ENCODE measurements at regions not wholly inside any gene's neighbourhood (a gene's known extent, or its start where the extent isn't known, plus 50 kb on each side); places are given as distances from the start of the nearest gene placed in this dataset.
"Not testable (repeated sequence)": the region's sequence is repeated elsewhere in the genome, so short reads cannot be mapped to it uniquely, and the experiment has no call there.

DNA sequence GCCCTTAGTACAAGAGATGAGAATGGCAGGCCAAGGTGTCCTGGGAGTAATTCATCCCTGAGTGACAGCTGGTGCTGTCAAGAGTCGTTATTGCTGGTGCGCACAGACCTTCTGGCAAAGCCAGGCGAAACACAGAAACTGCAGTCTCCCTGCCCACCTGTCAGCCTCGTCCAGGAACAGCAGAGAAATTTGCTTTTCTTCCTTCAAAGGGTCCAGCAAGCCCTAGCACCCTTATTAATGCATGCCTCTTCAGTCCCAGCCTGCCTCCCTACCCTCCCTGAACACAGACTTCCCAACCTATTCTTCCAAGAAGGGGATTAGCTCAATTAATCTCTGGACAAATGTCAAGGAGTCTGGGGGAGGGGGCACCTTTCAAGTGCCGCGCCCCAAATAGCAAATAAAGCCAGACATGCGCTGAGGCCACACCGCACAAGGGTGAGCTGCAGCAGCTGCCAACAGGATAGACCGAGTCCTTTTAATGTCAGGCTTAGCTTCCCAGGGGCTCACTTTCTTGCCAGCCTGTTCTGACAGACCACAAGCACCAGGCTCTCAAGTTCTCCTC lies 250.7 kb upstream of the RASGEF1B start:
- Histone ChIP-seq H3K27me3 (ENCODE audit: control insufficient read depth, insufficient read depth, low read length) (no peaks in the 10 kb centered on the region), H3K36me3 (ENCODE audit: control insufficient read depth, insufficient read depth, low read length) (no peaks in the 10 kb centered on the region), H3K4me3 (ENCODE audit: low read depth, low read length) (no peak overlapping the region)
- ChIA-PET CTCF (no interaction called here), POLR2A (no interaction called here)
- TF ChIP-seq, protein P1, sequence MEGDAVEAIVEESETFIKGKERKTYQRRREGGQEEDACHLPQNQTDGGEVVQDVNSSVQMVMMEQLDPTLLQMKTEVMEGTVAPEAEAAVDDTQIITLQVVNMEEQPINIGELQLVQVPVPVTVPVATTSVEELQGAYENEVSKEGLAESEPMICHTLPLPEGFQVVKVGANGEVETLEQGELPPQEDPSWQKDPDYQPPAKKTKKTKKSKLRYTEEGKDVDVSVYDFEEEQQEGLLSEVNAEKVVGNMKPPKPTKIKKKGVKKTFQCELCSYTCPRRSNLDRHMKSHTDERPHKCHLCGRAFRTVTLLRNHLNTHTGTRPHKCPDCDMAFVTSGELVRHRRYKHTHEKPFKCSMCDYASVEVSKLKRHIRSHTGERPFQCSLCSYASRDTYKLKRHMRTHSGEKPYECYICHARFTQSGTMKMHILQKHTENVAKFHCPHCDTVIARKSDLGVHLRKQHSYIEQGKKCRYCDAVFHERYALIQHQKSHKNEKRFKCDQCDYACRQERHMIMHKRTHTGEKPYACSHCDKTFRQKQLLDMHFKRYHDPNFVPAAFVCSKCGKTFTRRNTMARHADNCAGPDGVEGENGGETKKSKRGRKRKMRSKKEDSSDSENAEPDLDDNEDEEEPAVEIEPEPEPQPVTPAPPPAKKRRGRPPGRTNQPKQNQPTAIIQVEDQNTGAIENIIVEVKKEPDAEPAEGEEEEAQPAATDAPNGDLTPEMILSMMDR (IDR thresholded peaks at IDR 0.05; ENCODE audit: insufficient read depth, low read depth, low read length) = no peak
- no peak for DNase-seq (ENCODE audit: low read depth)

DNA sequence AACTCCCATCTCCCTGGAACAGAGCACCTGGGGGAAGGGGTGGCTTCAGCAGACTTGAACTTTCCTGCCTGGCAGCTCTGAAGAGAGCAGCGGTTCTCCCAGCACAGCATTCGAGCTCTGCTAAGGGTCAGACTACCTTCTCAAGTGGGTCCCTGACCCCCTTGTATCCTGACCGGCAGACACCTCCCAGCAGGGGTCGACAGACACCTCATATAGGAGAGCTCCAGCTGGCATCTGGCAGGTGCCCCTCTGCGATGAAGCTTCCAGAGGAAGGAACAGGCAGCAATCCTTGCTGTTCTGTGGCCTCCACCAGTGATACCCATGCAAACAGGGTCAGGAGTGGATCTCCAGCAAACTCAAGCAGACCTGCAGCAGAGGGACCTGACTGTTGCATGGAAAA lies 244.1 kb upstream of the RASGEF1B start:
- ChIA-PET CTCF (no interaction called here), POLR2A (no interaction called here)
- TF ChIP-seq, protein P1 (IDR thresholded peaks at IDR 0.05; ENCODE audit: insufficient read depth, low read depth, low read length) = no peak
- Histone ChIP-seq H3K27me3 (ENCODE audit: control insufficient read depth, insufficient read depth, low read length) (no peaks in the 10 kb centered on the region), H3K4me3 (ENCODE audit: low read depth, low read length) (no peak overlapping the region), H3K36me3 (ENCODE audit: control insufficient read depth, insufficient read depth, low read length) (no peaks in the 10 kb centered on the region)
- no peak for DNase-seq (ENCODE audit: low read depth)

DNA sequence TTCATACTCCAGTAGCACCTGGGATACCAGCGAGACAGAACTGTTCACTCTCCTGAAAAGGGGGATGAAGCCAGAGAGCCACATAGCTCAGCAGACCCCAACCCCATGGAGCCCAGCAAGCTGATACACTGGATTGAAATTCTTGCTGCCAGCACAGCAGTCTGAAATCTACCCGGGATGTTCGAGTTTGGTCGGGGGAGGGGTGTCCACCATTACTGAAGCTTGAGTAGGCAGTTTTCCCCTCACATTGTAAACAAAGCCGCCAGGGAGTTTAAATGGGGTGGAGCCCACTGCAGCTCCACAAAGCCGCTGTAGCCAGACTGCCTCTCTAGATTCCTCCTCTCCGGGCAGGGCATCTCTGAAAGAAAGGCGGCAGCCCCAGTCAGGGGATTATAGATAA lies 243.7 kb upstream of the RASGEF1B start:
- POLR2A ChIA-PET; H3K4me3 ChIP-seq (ENCODE audit: low read depth, low read length); CTCF ChIA-PET: not testable (repeated sequence)

DNA sequence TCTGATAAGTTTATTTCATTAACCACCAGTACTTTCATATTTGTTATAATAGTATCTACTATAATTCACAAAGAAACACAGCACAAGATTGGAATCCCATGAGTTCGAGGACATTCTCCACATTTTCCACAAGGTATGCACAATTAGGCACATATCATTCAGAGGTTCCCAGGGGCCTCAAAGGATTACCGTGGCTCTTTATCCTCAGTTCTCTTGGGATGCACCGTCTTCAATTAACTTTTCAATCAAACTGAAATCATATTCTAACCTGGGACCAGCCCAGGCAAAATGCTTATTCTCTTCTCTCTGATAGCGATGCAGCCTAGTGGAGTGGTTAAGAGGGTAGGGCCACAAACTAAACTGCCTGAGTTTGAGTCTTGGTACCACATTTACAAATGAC lies 242.6 kb upstream of the RASGEF1B start:
- ChIA-PET CTCF (no interaction called here), POLR2A (no interaction called here)
- TF ChIP-seq, protein P1 (IDR thresholded peaks at IDR 0.05; ENCODE audit: insufficient read depth, low read depth, low read length) = no peak

More for the DNA sequence above, 243.7 kb upstream of the RASGEF1B start:
- not testable (repeated sequence) for H3K36me3 ChIP-seq (ENCODE audit: control insufficient read depth, insufficient read depth, low read length); DNase-seq (ENCODE audit: low read depth); H3K27me3 ChIP-seq (ENCODE audit: control insufficient read depth, insufficient read depth, low read length)

DNA sequence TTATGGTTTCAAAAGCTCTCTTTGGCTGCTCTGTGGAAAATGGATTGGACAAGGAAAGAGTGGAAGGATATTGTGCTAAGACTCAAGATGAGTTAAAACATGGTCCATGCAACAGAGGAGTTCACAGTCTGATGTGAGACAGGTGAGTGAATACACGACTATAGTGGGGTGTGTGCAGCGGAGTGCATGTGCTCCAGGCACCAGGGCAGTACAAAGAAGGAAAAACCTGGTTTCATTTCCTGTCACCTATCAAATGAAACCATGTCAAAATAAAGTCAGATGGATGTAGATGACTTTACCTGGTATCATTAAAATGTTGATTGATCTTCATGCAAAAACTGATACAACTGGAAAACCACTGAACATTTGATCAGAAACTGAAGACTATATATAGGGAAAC lies 241.0 kb upstream of the RASGEF1B start:
- ChIA-PET CTCF (no interaction called here), POLR2A (no interaction called here)
- Histone ChIP-seq H3K4me3 (ENCODE audit: low read depth, low read length) (no peak overlapping the region), H3K27me3 (ENCODE audit: control insufficient read depth, insufficient read depth, low read length) (no peaks in the 10 kb centered on the region), H3K36me3 (ENCODE audit: control insufficient read depth, insufficient read depth, low read length) (no peaks in the 10 kb centered on the region)
- TF ChIP-seq, protein P1 (IDR thresholded peaks at IDR 0.05; ENCODE audit: insufficient read depth, low read depth, low read length) = no peak
- DNase-seq (ENCODE audit: low read depth) = no peak

More for the DNA sequence above, 242.6 kb upstream of the RASGEF1B start:
- H3K36me3 ChIP-seq (ENCODE audit: control insufficient read depth, insufficient read depth, low read length) = no peaks in the 10 kb centered on the region
- H3K27me3 ChIP-seq (ENCODE audit: control insufficient read depth, insufficient read depth, low read length) = no peaks in the 10 kb centered on the region
- DNase-seq (ENCODE audit: low read depth) = no peak
- no peak overlapping the region for H3K4me3 ChIP-seq (ENCODE audit: low read depth, low read length)

DNA sequence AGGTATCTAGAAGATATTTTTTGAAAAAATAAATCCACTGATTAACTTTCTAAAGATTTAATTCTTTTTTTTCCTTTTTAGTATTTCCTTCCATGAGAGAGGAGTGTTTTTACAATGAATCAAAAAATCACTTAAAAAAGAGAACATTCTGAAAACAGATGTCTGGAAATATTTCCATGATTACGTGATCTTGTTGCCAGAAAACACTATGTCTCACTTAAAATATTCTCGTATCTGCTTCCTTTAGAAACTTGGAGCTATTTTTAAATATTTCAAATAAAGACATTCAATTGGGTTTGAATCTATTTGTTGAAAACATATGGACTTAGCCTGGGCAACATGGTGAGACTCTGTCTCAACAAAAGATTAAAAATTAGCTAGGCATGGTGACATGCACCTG lies 232.8 kb upstream of the RASGEF1B start:
- ChIA-PET CTCF (interaction anchor here (1.0 kb wide), 1 partner anchor 237 kb away, joined by 3 read pairs; no protein-coding TSS in a partner anchor), POLR2A (no interaction called here)
- DNase-seq (ENCODE audit: low read depth) = no peak
- Histone ChIP-seq H3K36me3 (ENCODE audit: control insufficient read depth, insufficient read depth, low read length) (no peaks in the 10 kb centered on the region), H3K4me3 (ENCODE audit: low read depth, low read length) (no peak overlapping the region), H3K27me3 (ENCODE audit: control insufficient read depth, insufficient read depth, low read length) (no peaks in the 10 kb centered on the region)
- TF ChIP-seq, protein P1 (IDR thresholded peaks at IDR 0.05; ENCODE audit: insufficient read depth, low read depth, low read length) = no peak

All from BJ (cell line).